Suprapubic skin (tissue), 3 donors: ENCODE measurements at regions not wholly inside any gene's neighbourhood (a gene's known extent, or its start where the extent isn't known, plus 50 kb on each side); places are given as distances from the start of the nearest gene placed in this dataset.

Source experiments
- CTCF ChIP-seq, 2 donors: fragments of 200-600 bp in 1 of 2; fragments of 450-650 bp in 1 of 2; sonication (generic) in 1 of 2; IDR thresholded peaks; one replicate each; pipeline ENCODE4 v1.5.1; 2016 to 2019; ENCODE audit warnings: antibody characterized with exemption in 2 of 2, mild to moderate bottlenecking in 1 of 2, moderate library complexity in 1 of 2
- EP300 ChIP-seq: sonication (generic); formaldehyde crosslinking; IDR thresholded peaks from one replicate; pipeline ENCODE4 v1.6.1; 2017; ENCODE audit warnings: antibody characterized with exemption
- POLR2A ChIP-seq, 2 donors: fragments of 450-650 bp; IDR thresholded peaks; one replicate each; pipeline ENCODE4 v1.6.1; 2017; ENCODE audit warnings: antibody characterized with exemption in 2 of 2, mild to moderate bottlenecking in 2 of 2, moderate library complexity in 2 of 2

- TF ChIP-seq CTCF (IDR thresholded peaks at IDR 0.05) (no peak), EP300 (no peak), POLR2A (IDR thresholded peaks at IDR 0.05) (no peak)
Observed at GRCh38 chr14:75334549-75335051, 56.0 kb downstream of the FOS start.
